GM20000 (cell line): ENCODE measurements at regions not wholly inside any gene's neighbourhood (a gene's known extent, or its start where the extent isn't known, plus 50 kb on each side); places are given as distances from the start of the nearest gene placed in this dataset.

ENCODE experiments used
- DNase-seq: peaks from one replicate; pipeline ENCODE4 v3.0.0; 2012; ENCODE audit warnings: low spot score
- CTCF ChIP-seq: IDR thresholded peaks from 2 replicates; pipeline ENCODE4 v1.5.1; 2012; ENCODE audit warnings: mild to moderate bottlenecking, control low read depth; ENCODE audit errors: extremely low read depth, missing control alignments

GRCh38 chr18:25929787-25930186, 160.6 kb downstream of the SS18 start:
- DNase-seq = no peak
- no peak for TF ChIP-seq CTCF

GRCh38 chr18:25927830-25928229, 162.6 kb downstream of the SS18 start:
- TF ChIP-seq CTCF = no peak
- DNase-seq = no peak

GRCh38 chr18:25923193-25923592, 167.2 kb downstream of the SS18 start:
- no peak for DNase-seq
- TF ChIP-seq CTCF = no peak

- peak; percentile 73 for TF ChIP-seq CTCF
- peak; percentile 73 for DNase-seq
These were observed 168.6 kb downstream of the SS18 start for GRCh38 chr18:25921677-25922421.

- no peak for TF ChIP-seq CTCF
- DNase-seq = no peak
These were observed 174.5 kb downstream of the SS18 start for GRCh38 chr18:25915907-25916306.

GRCh38 chr18:25898965-25899364, 191.4 kb downstream of the SS18 start:
- TF ChIP-seq CTCF = no peak

GRCh38 chr18:25896956-25897355, 193.5 kb downstream of the SS18 start:
- no peak for DNase-seq
- no peak for TF ChIP-seq CTCF

More at GRCh38 chr18:25898965-25899364, 191.4 kb downstream of the SS18 start:
- no peak for DNase-seq
